Testis (tissue), 2 donors: ENCODE measurements at regions not wholly inside any gene's neighbourhood (a gene's known extent, or its start where the extent isn't known, plus 50 kb on each side); places are given as distances from the start of the nearest gene placed in this dataset.

ENCODE experiments used
- POLR2A ChIP-seq: fragments of 450-650 bp; IDR thresholded peaks from one replicate; pipeline ENCODE4 v1.6.1; 2017; ENCODE audit warnings: antibody characterized with exemption, mild to moderate bottlenecking, moderate library complexity
- TF ChIP-seq, protein P1 (sequence below), 3 experiments: fragments of 450-650 bp in 2 of 3; fragments of 200-600 bp in 1 of 3; sonication (generic) in 1 of 3; IDR thresholded peaks; one replicate each; pipeline ENCODE4 v1.5.1; 2016 to 2019; ENCODE audit warnings: antibody characterized with exemption in 3 of 3, mild to moderate bottlenecking in 2 of 3, moderate library complexity in 1 of 3

DNA sequence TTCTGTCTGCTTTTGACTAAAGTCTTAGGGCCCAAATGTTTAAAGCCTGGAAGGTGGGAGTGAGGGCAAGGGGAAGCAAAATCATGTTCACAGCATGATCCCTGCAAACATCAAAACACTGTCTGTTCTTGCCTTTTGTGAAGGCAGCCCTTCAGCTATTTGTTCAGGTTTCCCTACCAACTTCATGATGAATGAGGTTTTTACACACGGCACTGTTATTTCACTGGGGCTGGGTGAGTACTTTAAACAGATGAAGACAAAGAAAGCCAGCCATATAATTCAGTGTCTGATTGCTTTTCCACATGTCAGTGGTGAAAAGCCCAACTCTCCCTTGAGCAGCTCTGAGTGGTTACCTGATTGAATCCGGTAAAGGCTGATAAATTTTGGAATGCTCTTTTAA is 224.7 kb upstream of the GRAMD2B start:
- TF ChIP-seq, protein P1, sequence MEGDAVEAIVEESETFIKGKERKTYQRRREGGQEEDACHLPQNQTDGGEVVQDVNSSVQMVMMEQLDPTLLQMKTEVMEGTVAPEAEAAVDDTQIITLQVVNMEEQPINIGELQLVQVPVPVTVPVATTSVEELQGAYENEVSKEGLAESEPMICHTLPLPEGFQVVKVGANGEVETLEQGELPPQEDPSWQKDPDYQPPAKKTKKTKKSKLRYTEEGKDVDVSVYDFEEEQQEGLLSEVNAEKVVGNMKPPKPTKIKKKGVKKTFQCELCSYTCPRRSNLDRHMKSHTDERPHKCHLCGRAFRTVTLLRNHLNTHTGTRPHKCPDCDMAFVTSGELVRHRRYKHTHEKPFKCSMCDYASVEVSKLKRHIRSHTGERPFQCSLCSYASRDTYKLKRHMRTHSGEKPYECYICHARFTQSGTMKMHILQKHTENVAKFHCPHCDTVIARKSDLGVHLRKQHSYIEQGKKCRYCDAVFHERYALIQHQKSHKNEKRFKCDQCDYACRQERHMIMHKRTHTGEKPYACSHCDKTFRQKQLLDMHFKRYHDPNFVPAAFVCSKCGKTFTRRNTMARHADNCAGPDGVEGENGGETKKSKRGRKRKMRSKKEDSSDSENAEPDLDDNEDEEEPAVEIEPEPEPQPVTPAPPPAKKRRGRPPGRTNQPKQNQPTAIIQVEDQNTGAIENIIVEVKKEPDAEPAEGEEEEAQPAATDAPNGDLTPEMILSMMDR (IDR thresholded peaks at IDR 0.05), result no peak
- TF ChIP-seq POLR2A, result no peak
